ENCODE measurements at regions not wholly inside any gene's neighbourhood (a gene's known extent, or its start where the extent isn't known, plus 50 kb on each side); places are given as distances from the start of the nearest gene placed in this dataset.

- TF ChIP-seq CTCF (IDR thresholded peaks at IDR 0.05) (no peak), POLR2AphosphoS5 (IDR thresholded peaks at IDR 0.05; ENCODE audit: insufficient read depth in 1 of 2, low read depth in 1 of 2) (no peak), POLR2A (IDR thresholded peaks at IDR 0.05) (no peak)
Observed at GRCh38 chr11:35891096-35891495, 52.8 kb upstream of the LDLRAD3 start.
